ENCODE measurements at regions not wholly inside any gene's neighbourhood (a gene's known extent, or its start where the extent isn't known, plus 50 kb on each side); places are given as distances from the start of the nearest gene placed in this dataset.

DNA sequence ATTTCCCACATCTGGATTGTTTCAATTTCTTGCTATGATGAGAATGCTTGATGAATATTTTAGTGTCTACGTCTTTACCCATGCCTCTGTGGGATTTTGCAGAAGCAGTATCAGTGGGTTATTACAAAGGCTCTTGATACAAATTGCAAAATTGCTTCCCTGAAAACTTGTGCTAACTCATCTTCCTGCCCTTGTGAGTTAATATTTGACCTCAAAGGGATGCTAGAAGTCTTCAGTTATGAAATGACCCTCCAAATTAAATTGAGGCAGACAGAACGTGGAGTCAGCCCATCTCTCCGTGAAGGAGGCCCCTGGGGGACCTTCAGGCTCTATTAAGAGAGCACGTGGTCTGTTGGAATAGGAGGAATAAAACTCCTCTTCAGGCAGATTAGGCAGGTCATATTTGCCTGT, 239.2 kb upstream of the HS6ST1 start:
- DNase-seq = no peak

GRCh38 chr2:128558441-128558840, 239.8 kb upstream of the HS6ST1 start:
- no peak for DNase-seq

DNA sequence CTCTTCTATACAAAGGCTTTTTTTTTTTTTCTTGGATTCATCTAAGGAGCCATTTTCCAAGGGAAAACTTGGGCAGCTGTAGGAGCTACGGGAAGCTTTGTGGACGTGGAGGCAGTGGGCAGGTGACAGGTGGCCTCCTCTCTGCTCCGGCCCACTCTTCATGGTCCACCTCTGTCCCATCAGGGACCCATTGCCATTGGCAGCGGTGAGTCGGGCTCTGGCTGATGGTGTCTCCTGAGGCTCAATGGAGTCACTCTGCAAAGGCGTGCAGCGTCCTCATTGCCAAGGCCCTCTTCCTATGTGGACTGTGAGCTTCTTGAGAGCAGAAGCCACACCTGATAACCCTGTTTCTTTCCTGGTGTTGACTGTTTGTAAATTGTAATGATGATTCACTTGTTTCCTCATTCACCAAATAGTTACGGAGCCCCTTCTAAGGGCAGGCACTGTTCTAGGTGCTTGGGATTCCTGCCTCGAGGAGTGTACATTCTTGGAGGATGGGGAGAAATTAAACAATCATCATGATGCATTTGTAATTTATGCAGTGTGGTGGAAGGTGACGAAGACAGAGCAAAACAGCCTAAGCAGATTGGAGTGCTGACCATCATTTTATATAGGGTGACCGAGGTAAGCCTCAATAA, 240.3 kb upstream of the HS6ST1 start:
- DNase-seq = no peak

DNA sequence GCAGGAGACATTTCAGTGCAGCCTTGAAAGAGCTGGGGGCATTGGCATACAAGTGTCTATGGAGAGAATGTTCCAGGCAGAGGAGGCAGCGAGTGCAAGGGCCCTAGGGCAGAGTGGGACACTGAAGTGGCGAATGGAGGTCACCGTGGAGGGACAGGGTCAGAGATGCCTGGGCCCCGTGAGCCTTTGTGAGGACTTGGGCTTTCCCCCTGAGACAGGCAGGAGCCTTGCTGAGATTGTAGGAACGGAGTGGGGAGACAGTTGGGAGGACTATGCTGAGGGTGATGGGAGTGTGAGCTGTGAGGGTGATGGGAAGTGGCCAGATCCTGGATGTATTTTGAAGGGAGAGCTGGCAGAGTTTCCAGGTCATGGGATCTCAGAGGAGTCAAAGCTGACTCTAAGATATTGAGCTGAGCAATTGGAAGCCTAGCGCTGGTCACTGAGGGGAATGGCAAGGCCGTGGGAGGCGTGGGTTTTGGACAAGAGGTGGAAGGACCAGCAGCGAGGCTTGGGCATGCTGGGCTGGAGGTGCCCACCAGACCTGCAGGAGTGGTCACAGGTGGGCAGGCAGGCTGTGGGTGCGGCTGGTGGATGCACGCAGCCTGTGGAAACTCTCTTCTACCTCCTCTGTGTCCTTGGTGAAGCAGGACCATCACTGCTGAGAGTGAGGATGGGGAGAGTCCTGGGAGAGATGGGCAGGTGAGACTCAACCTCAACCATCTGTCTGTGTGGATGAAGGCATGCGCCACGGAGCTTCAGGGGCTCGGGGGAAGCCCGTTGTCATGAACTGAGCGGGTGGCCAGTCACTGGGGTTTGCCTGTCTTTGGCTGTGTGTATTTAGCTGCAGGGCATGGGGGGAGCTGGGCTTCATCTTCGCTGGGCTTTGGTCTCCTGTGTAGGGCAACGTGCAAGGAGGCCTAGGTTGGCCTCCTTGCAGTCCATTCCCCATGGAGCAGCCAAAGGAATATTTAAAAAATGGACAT, 241.2 kb upstream of the HS6ST1 start:
- no peak for DNase-seq

GRCh38 chr2:128560718-128561117, 242.1 kb upstream of the HS6ST1 start:
- no peak for DNase-seq

GRCh38 chr2:128562471-128563347, 244.0 kb upstream of the HS6ST1 start:
- DNase-seq = no peak

DNA sequence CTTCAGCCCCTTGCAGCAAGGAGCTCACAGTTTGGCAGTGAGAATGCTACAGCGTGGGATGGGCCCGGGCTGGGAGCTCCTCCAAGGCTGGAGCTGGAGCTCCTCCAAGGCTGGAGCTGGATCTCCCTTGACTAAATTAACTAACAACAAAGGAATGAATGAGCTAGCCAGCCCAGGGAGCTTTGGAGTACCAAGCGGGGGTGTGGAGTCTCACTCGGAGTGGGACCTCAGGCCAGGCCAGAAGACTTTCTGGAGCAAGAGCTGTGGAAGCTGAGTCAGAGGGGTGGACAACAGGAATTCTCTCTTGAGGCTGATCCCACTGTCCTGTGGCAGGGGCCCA, 244.7 kb upstream of the HS6ST1 start:
- DNase-seq = no peak

- DNase-seq = no peak
These were observed 245.5 kb upstream of the HS6ST1 start for GRCh38 chr2:128564131-128564530.

DNA sequence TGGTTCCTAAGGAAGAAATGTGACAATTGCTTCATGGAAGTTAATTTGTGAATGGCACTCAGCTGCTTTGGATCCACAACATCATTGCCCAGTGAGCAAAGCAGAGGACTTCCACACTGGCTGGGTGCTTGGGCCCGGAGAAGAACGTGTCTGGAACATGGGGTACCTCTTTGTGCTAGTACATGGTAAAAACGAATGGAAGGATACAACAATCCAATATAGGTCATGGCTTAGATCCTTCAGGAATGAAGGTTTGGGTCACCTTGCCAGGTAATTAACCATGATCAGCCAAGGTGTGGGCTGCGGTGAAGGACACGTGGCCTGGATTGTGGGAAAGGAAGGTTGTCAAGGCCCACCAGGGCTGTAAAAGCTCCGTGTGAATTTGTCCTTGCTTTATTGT, 245.9 kb upstream of the HS6ST1 start:
- no peak for DNase-seq

- DNase-seq = no peak
These were observed 246.8 kb upstream of the HS6ST1 start for GRCh38 chr2:128565441-128565840.

GRCh38 chr2:128566671-128567070, 248.0 kb upstream of the HS6ST1 start:
- DNase-seq = no peak

- no peak for DNase-seq
These were observed 249.4 kb upstream of the HS6ST1 start for GRCh38 chr2:128568106-128568505.

- DNase-seq = no peak
These were observed 254.4 kb upstream of the HS6ST1 start for GRCh38 chr2:128573116-128573515.

- DNase-seq = no peak
These were observed 254.9 kb upstream of the HS6ST1 start for GRCh38 chr2:128573531-128573930.

DNA sequence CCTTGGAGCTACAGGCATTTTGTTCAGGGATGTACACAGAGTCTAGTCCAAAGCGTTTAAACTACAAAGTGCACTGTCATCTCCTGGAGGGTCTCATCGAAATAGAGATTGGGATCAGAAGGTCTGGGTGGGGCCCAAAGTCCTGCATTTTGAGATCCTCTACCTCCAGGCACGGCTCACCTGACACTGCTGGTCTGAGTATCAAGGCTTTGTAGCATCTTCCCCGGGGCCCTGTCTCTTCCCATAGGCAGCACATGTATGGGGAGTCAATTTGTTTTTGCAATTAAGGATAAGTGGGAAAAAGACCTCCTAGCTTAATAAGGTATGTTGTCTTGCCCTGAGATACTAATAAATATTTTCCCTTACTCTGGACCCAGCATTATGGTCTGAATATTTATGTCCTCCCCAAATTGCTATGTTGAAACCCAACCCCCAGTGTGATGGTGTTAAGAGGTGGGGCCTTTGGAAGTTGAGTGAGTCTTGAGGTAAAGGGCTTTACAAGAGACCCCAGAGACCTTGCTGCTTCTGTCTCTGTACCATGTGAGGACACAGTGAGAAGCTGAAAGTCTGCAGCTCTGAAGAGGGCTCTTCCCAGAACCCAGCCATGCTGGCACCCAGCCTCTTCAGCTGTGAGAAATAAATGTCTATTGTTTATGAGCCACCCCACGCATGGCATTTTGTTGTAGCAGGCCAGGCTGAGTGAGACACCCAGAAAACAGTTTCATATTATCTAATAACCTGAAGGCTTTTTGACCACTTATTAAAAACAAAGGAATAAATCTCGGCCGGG, 258.7 kb upstream of the HS6ST1 start:
- no peak for DNase-seq

DNA sequence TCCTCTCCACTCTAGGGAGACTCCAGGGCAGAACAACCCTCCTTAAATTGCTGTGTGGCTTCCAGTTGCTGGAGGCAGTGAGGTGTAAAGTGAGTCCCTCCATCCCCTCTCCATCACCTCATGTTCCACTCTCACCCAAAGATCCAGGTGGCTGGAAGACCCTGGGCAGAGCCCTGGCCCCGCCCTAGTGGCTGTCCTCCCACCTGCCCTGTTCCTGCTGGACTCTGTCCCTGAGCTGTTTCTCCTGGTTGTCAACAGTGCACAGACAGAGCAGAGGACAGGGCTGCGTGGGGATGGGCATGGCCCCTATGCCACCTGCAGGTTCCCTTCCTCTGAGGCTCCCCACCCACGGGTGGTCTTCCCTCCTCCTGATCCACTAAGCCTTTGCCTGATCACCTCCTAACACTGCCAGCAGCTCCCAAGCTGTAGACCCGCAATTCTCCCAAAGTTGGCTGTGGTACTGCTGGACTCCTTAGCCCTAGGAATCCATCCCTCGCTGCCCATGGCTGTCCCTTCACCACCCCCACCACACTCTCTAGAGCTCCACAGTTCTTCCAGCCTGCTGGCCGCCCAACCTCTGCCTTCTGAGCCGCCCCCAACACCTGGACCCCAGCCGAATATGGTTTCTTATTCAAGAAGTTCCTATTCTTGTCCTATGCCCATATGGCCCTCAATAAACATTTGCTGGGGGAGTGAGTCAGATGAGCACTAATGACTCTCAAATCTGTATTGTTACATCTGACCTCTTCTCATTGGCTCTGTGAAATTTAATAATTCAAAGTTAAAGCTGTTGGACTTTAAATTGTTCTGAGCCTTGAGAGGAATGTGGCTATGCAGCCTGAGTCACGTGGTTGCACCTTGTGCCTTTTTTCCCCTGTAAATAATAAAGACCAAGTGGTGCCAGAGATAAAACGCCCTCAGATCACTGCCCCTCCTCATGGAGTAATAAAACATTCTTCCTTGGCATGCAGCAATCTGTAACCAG, 260.0 kb upstream of the HS6ST1 start:
- no peak for DNase-seq

DNA sequence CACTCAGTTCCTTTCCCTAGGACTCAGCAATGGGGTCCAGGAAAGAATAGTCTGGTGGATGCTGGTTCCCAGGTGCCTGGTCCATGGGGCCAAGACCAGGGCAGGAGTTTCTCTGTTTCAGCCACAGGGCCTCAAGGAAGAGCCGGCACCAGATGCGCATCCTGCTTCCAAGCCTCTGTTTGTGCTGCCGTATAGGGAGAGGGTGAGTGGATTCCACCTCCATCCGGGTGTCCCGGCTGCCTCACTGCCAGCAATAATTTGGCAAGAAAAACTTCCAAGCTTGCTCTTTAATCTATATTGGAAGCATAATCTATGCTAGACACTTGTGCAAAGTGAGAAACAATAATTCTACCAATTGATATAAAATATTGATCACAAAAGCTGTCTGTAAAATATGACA, 261.2 kb upstream of the HS6ST1 start:
- no peak for DNase-seq

DNA sequence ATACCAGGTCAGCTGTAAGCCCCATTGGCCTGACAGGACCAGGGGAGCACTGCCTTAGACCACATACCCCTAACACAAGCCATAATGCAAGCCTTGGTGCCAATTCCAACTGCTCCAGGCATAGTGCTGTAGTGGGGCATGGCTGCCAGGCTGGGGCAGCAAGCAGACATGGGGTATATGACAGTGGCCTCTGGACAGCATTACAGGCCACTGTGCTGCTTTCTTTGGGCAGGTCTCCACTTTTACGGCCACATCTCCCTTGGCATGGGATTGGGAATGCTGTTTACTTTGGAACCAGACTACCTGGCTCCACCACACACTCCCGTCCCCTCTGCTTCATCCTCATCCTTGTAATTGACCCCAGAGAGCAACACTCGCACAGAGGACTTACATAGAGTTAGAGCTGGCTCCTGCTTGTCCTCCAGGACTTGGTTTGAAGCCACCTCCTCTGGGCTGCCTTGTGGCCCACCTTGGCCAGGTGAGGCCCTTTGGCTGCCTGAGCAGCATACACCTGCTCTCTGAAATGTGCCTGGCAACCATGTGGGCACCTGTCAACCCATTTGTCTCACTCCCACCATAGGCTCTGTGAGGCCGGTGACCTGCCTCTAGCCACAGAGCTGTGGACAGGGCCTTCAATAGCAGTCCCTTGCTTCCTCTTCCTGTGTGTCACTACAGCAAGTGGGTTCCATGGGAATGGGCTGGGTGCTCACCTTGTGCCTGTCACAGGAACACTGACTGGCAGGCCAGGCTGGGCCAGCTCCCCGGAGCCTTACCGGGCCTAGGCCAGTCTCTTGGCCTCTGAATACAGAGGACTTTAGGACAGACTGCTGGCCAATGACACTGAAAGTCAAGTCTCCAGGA, 262.6 kb upstream of the HS6ST1 start:
- DNase-seq = no peak

DNA sequence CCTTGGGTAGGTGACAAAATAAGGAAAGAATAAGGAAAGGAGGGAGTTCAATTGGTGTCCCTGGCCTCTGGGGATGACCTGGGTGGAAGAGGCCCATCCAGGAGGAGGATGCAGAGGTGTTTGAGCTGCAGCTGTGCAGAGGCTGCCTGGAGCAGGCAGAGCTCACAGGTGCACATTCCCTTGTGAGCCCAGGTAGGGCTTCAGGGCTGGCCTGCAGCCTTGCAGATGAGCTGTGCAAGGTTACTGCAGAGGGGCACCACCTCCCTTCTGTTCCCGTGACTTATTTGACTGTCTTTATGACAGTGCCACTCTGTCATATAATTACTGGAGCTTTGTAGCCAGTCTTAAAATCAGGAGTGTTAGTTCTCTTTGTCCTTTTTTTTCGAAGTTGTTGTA, 263.2 kb upstream of the HS6ST1 start:
- no peak for DNase-seq

GRCh38 chr2:128584296-128584890, 265.7 kb upstream of the HS6ST1 start:
- DNase-seq = no peak

Data from CD4-positive, alpha-beta T cell treated with Interleukin-6 for 4 hours (primary cell).